ENCODE measurements at regions not wholly inside any gene's neighbourhood (a gene's known extent, or its start where the extent isn't known, plus 50 kb on each side); places are given as distances from the start of the nearest gene placed in this dataset.

GRCh38 chr2:106982350-106982749, 96.4 kb upstream of the ST6GAL2 start:
- no peak for DNase-seq

- DNase-seq, result no peak
Measured at GRCh38 chr2:106983305-106983704, 97.3 kb upstream of the ST6GAL2 start.

- no peak for DNase-seq
Measured at GRCh38 chr2:106988361-106988760, 102.4 kb upstream of the ST6GAL2 start.

GRCh38 chr2:106990297-106990696, 104.3 kb upstream of the ST6GAL2 start:
- no peak for DNase-seq

GRCh38 chr2:106991866-106992265, 105.9 kb upstream of the ST6GAL2 start:
- no peak for DNase-seq

- no peak for DNase-seq
Measured at GRCh38 chr2:106995556-106995955, 109.6 kb upstream of the ST6GAL2 start.

GRCh38 chr2:106996171-106996769, 110.3 kb upstream of the ST6GAL2 start:
- no peak for DNase-seq

GRCh38 chr2:106997204-106997603, 111.2 kb upstream of the ST6GAL2 start:
- DNase-seq, result no peak

- no peak for DNase-seq
Measured at GRCh38 chr2:107001062-107001461, 115.1 kb upstream of the ST6GAL2 start.

GRCh38 chr2:107001551-107001950, 115.6 kb upstream of the ST6GAL2 start:
- no peak for DNase-seq

- DNase-seq, result no peak
Measured at GRCh38 chr2:107001964-107002696, 116.2 kb upstream of the ST6GAL2 start.

- no peak for DNase-seq
Measured at GRCh38 chr2:107002735-107003134, 116.8 kb upstream of the ST6GAL2 start.

- DNase-seq, result no peak
Measured at GRCh38 chr2:107005853-107006252, 119.9 kb upstream of the ST6GAL2 start.

GRCh38 chr2:107006836-107007235, 120.9 kb upstream of the ST6GAL2 start:
- DNase-seq, result no peak

GRCh38 chr2:107007927-107008326, 122.0 kb upstream of the ST6GAL2 start:
- no peak for DNase-seq

GRCh38 chr2:107008843-107009242, 122.9 kb upstream of the ST6GAL2 start:
- no peak for DNase-seq

- no peak for DNase-seq
Measured at GRCh38 chr2:107009275-107009674, 123.3 kb upstream of the ST6GAL2 start.

GRCh38 chr2:107012714-107013306, 126.8 kb upstream of the ST6GAL2 start:
- DNase-seq, result no peak

- no peak for DNase-seq
Measured at GRCh38 chr2:107013884-107014283, 127.9 kb upstream of the ST6GAL2 start.

- no peak for DNase-seq
Measured at GRCh38 chr2:107018366-107018765, 132.4 kb upstream of the ST6GAL2 start.

GRCh38 chr2:107020392-107020791, 134.4 kb upstream of the ST6GAL2 start:
- no peak for DNase-seq

- no peak for DNase-seq
Measured at GRCh38 chr2:107024269-107024668, 138.3 kb upstream of the ST6GAL2 start.

- DNase-seq, result no peak
Measured at GRCh38 chr2:107025291-107025857, 139.4 kb upstream of the ST6GAL2 start.

GRCh38 chr2:107025869-107026380, 140.0 kb upstream of the ST6GAL2 start:
- no peak for DNase-seq
